Esophagus (tissue), 2 donors: ENCODE measurements at regions not wholly inside any gene's neighbourhood (a gene's known extent, or its start where the extent isn't known, plus 50 kb on each side); places are given as distances from the start of the nearest gene placed in this dataset.

Source experiments
- H3K27ac ChIP-seq, 2 donors: one replicate each; pipeline ENCODE4 v1.5.1; 2013; ENCODE audit warnings: low read depth in 2 of 2, mild to moderate bottlenecking in 2 of 2, inconsistent platforms in 1 of 2, low read length in 1 of 2, moderate library complexity in 1 of 2
- H3K27me3 ChIP-seq, 2 donors: one replicate each; pipeline ENCODE4 v1.6.1; 2013; ENCODE audit warnings: low read length in 2 of 2, control low read depth in 1 of 2, mild to moderate bottlenecking in 1 of 2; ENCODE audit not compliant: insufficient read depth in 2 of 2, control insufficient read depth in 1 of 2
- H3K36me3 ChIP-seq, 2 donors: one replicate each; pipeline ENCODE4 v1.6.1; 2013; ENCODE audit warnings: low read length in 1 of 2; ENCODE audit not compliant: control insufficient read depth in 2 of 2, insufficient read depth in 2 of 2
- H3K4me1 ChIP-seq, 2 donors: one replicate each; pipeline ENCODE4 v1.6.1; 2013; ENCODE audit warnings: low read length in 1 of 2; ENCODE audit not compliant: control insufficient read depth in 2 of 2, insufficient read depth in 2 of 2
- H3K4me3 ChIP-seq, 2 donors: one replicate each; pipeline ENCODE4 v1.5.1; 2013; ENCODE audit warnings: low read length in 2 of 2, mild to moderate bottlenecking in 2 of 2, low read depth in 1 of 2, moderate library complexity in 1 of 2
- H3K9me3 ChIP-seq, 2 donors: one replicate each; pipeline ENCODE4 v1.6.1; 2013; ENCODE audit warnings: mild to moderate bottlenecking in 2 of 2, low read depth in 1 of 2, low read length in 1 of 2, moderate library complexity in 1 of 2; ENCODE audit not compliant: control insufficient read depth in 2 of 2, insufficient read depth in 1 of 2
- WGBS, 2 donors: extraction: QIAGEN DNeasy Blood & Tissue Kit; methylation state at CpG; one replicate each; pipeline ENCODE4 v1.1.7; 2013; 5-methylcytosine and 5-hydroxymethylcytosine counted together
- donor health status: healthy with polysubstance abuse.
- donor health status: Bipolar disorder and iron deficiency.

DNA sequence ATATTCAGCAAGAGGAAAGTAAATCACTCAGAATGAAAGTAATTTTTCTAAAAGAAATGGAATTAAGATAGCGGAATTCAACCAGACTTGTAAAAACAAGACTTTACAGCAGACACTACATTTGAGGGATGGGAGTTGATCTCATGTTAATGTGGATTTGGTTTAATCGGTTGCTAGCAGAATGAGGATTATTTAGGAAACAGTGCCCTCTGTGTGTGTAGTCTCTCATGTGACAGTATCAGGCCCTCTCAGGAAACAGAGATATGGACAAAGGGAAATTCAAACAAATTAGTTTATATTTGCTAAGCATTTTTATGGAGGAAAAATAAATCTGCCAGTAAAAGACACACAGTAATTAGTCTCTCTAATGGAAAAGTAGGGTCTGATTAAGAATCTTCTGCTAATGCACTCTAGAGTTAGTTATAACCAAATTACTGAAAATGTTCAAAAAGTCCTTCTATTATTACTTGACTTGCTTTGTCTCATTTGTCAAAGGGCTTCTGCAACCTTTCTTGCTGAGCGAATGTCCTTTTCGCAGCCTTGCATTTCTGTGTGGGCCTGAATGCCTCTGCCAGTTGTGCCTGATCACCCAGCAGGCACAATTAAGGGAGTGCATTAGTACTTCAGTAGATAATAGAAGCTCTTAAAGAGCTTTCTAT is 1282.3 kb upstream of the TENM3 start:
- Histone ChIP-seq H3K27me3 (no peaks in the 10 kb centered on the region), H3K4me3 (no peak overlapping the region), H3K36me3 (no peaks in the 10 kb centered on the region), H3K9me3 (no peaks in the 10 kb centered on the region), H3K27ac (no peak overlapping the region), H3K4me1 (no peaks in the 10 kb centered on the region)
- 76% methylated on average over 4 of the region's 4 CpGs for WGBS, 2 donors

DNA sequence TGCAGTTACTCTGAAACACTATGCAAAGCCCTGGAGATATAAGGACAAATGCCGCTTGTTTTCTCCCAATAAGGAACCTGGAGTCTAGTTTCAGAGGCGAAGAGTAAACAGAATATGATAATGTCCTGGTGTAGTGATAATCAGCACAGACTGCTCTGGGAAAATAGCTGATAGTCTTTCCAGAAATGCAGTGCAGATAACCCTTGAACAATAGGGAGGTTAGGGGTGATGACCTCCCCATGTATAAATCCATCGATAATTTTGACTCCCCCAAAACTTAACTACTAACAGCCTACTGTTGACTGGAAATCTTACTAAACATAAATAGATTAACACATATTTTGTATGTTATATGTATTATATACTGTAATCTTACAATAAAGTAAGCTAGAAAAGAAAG is 1280.9 kb upstream of the TENM3 start:
- H3K9me3 ChIP-seq, result no peaks in the 10 kb centered on the region
- 71 to 77% methylated on average over 3 of the region's 3 CpGs for WGBS, 2 donors

DNA sequence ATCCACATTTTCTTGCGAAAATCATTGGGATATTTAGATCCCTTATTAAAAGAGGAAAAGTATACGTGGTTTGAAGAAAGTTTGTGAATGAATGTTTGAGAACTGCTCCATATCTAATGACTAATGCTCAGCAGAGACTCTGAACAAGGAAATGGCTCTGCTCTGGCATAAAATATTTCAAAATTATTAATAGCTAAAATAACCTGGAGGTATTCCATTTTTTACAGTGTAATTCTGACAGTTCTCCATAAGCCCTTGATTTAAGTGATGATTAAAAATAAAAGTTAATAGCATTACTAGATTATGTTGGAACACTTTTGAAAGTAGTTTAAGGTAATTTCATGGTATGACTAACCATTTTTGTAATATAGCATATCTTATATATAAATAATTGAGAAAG is 1276.9 kb upstream of the TENM3 start:
- H3K36me3 ChIP-seq, result no peaks in the 10 kb centered on the region
- H3K27ac ChIP-seq, result no peak overlapping the region
- 55 to 82% methylated on average over 2 of the region's 2 CpGs for WGBS, 2 donors
- H3K9me3 ChIP-seq, result no peaks in the 10 kb centered on the region
- H3K4me1 ChIP-seq, result no peaks in the 10 kb centered on the region
- no peak overlapping the region for H3K4me3 ChIP-seq
- H3K27me3 ChIP-seq, result no peaks in the 10 kb centered on the region

More for the DNA sequence above, 1280.9 kb upstream of the TENM3 start:
- Histone ChIP-seq H3K27ac (no peak overlapping the region), H3K36me3 (no peaks in the 10 kb centered on the region), H3K4me1 (no peaks in the 10 kb centered on the region), H3K27me3 (no peaks in the 10 kb centered on the region), H3K4me3 (no peak overlapping the region)

DNA sequence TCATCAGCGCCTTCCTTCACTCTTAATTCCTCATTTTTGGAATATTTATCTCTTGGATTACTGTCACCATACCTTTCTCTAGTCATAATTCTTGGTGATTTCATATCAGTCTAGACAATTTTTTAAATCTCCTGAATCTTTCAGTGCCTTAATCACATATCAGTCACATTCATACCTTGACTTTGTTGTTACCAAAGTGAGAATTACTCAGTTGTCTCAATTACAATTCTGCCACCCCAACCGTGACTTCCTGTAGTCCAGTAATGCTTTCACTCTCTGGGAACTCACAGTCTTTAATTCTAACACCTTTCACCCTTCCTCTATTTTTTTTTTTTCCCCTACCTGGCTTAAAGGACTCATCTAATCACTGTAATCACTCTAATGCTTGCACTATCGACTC is 1275.3 kb upstream of the TENM3 start:
- Histone ChIP-seq H3K27me3 (no peaks in the 10 kb centered on the region), H3K9me3 (no peaks in the 10 kb centered on the region), H3K36me3 (no peaks in the 10 kb centered on the region), H3K4me1 (no peaks in the 10 kb centered on the region), H3K4me3 (no peak overlapping the region), H3K27ac (no peak overlapping the region)
- 74 to 81% methylated on average over 3 of the region's 3 CpGs for WGBS, 2 donors

DNA sequence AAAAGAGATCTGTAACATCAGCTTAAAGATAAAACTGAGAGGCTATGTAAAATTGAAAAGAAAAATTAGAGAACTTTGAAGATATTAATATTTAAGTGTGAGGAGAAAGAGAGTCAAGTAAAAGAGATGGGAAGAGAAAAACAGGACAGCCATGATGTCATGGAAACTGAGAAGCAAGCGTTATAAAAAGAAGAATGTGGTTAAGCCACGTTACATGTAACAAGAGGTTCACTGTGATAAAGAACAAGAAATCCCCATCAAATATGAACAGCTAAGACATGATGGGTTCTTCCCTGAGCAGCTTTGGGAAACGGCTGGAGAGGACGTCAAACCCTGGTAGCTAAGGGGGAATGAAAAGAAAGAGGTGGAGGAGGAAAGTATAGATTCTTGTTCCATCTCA is 1269.3 kb upstream of the TENM3 start:
- Histone ChIP-seq H3K27ac (no peak overlapping the region), H3K9me3 (no peaks in the 10 kb centered on the region), H3K36me3 (no peaks in the 10 kb centered on the region), H3K27me3 (no peaks in the 10 kb centered on the region), H3K4me3 (no peak overlapping the region), H3K4me1 (no peaks in the 10 kb centered on the region)
- 82 to 85% methylated on average over 4 of the region's 4 CpGs for WGBS, 2 donors

DNA sequence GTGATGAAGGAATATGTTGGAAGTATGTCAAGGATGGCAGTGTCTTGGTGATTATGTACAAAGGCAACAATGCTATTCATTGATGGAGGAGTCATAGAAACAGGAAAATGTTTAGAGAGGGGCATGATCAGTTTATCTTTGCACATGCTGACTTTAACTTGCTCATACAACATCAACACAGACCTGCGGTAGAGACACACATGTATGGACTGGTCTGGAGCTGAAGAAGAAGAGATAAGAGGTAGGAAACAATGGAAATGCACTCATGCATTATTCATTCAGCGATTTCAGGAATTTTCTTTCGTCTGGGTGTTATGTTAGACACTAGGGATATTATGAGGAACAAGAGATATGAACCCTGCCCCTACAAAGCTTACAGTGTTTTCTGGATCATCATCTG is 1252.3 kb upstream of the TENM3 start:
- Histone ChIP-seq H3K4me1 (no peaks in the 10 kb centered on the region), H3K36me3 (no peaks in the 10 kb centered on the region), H3K27me3 (no peaks in the 10 kb centered on the region), H3K4me3 (no peak overlapping the region), H3K27ac (no peak overlapping the region), H3K9me3 (no peaks in the 10 kb centered on the region)
- 56% methylated on average over 3 of the region's 3 CpGs for WGBS, 2 donors

DNA sequence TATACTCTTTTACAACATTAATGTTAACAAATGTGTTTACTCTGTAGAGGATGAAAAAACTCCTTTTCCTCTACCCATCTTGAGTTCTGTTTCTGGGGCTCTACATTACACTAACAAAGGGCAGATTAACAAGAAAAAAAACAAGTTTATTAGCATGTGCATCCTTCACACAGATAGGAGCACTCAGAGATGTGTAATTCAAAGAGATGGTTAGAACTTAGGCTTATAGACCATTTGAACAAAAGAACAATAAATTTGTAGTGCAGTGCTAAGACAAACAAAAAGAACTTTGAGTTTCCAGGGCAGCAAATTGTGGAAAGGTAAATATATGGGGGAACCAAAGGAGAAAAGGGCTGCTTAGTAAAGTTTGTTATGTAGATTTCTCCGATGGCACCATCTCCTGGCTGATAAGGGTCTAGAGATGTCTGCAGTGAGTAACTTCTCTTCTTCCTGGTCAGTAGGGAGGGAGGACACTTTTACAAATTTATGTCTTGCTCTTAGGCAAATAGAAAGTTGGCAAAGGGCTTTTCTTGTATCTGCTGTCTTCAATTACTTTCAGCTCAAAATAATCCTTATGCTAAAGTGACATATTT is 1249.9 kb upstream of the TENM3 start:
- 39 to 62% methylated on average over 1 of the region's 1 CpG for WGBS, 2 donors
- no peaks in the 10 kb centered on the region for H3K27me3 ChIP-seq
- H3K4me1 ChIP-seq, result no peaks in the 10 kb centered on the region

DNA sequence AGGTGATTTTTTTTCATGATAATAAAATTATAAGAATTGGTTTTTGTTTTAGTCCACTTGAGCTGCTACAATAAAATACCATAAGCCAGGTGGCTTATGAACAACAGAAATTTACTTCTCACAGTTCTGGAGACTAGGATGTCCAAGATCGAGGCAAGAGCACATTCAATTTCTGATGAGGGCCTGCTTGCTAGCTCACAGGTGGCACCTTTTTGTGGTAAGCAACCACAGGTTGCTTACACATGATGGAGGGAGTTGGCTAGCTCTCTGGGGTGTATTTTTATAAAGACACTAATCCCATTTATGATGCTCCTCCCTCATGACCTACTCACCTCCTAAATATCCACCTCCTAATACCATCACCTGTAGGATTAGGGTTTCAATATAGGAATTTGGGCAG is 1248.5 kb upstream of the TENM3 start:
- Histone ChIP-seq H3K4me1 (no peaks in the 10 kb centered on the region), H3K27me3 (no peaks in the 10 kb centered on the region), H3K4me3 (no peak overlapping the region), H3K9me3 (no peaks in the 10 kb centered on the region), H3K27ac (no peak overlapping the region), H3K36me3 (no peaks in the 10 kb centered on the region)
- 74 to 89% methylated on average over 1 of the region's 1 CpG for WGBS, 2 donors

More for the DNA sequence above, 1249.9 kb upstream of the TENM3 start:
- no peaks in the 10 kb centered on the region for H3K36me3 ChIP-seq
- no peaks in the 10 kb centered on the region for H3K9me3 ChIP-seq
- no peak overlapping the region for H3K27ac ChIP-seq
- H3K4me3 ChIP-seq, result no peak overlapping the region

DNA sequence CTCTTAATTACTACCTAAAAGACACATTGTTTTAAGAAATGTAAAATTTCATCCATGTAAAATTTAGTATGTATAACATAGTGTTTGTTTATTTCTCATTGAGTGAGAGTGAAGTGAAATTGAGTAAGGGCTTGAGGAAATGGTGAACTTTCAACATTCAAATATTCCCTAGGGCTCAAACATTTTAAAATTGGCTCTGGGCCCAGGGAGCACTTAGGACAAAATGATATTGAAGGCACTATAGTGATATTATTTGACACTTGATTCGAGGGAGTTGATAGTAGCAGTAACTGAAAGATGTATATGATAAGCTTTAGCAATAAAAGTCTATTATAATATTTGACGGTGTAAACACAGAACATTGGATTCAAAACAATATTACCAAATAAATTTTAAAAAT is 1244.0 kb upstream of the TENM3 start:
- H3K27me3 ChIP-seq, result no peaks in the 10 kb centered on the region
- H3K4me1 ChIP-seq, result no peaks in the 10 kb centered on the region
- H3K27ac ChIP-seq, result no peak overlapping the region
- no peaks in the 10 kb centered on the region for H3K9me3 ChIP-seq
- H3K4me3 ChIP-seq, result no peak overlapping the region
- H3K36me3 ChIP-seq, result no peaks in the 10 kb centered on the region
- WGBS, 2 donors, result 23 to 27% methylated on average over 2 of the region's 2 CpGs

DNA sequence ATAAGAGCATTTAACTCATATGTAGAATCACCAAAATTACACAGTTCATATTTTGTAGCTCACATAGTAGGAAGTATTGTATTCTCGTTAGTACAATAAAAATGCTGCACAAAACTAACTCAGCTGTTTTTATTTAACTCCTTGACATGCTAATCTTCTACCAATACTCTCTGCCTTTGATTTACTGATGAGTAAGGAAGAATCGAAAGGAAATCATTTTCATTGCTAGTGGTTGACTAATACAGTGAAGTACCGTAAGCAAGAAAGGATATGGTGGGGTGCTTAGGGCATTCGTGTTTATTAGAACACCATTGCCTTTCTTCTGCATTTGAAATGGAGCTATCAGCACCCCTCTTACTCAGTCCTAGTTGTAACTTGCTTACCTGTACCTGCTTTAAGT is 1239.1 kb upstream of the TENM3 start:
- Histone ChIP-seq H3K4me3 (no peak overlapping the region), H3K27me3 (no peaks in the 10 kb centered on the region), H3K27ac (no peak overlapping the region), H3K36me3 (no peaks in the 10 kb centered on the region), H3K9me3 (no peaks in the 10 kb centered on the region), H3K4me1 (no peaks in the 10 kb centered on the region)
- 86 to 90% methylated on average over 4 of the region's 4 CpGs for WGBS, 2 donors
